ENCODE measurements at regions not wholly inside any gene's neighbourhood (a gene's known extent, or its start where the extent isn't known, plus 50 kb on each side); places are given as distances from the start of the nearest gene placed in this dataset.

DNA sequence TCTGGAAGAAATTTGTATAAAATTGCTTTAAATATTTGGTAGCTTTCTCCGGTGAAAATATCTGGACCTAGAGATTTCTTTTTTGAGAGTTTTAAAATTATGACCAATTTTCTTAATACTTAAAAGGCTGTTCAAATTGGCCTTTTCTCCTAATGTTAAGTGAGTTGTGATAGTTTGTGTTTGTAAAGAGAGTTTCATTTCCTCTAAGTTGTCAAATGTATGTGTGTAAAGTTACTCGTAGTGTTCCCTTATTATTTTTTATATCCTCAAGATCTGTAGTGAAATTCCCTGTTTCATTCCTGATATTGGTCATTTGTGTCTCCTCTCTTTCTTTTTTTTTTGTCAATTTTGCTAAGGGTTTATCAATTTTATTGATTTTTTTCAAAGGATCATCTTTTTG, 92.6 kb upstream of the CTNNB1 start:
- DNase-seq (ENCODE audit: low spot score), result no peak

DNA sequence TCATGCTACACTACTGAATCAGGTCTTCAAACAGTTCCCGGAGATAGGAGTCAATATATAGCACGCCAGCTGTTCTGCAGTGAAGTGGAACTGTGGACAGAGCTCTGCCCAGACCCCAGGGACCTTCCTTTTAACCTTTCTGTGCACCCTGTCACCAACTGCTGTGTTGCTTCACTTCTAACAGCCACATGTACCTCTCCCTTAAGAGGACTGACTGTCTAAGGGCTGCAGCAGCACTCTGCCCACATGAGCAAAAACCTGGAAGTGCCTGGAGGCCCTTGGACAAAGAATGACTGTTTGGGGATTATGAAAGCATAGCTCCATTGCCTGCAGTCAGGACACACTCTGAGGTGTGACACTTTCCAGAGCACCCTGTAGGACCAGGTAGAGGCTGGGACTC, 88.3 kb upstream of the CTNNB1 start:
- no peak for DNase-seq (ENCODE audit: low spot score)

DNA sequence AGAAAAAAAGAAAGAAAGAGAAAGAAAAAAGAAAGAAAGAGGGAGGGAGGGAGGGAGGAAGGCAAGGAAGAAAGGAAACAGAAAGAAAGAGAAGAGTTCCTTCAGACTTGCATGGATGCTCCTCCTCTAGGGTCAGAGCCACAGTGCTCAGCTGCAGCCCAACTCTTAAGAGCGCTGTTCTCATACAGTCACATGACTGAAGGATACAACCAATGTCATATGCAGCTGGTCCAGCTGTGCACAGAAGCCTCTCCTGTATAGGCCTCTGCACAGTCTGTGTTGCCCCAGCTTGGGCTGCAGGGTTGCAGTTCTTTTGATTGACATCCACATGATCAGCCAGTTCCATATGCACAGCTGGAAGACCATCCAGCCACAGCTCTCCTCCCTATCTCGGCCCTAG, 86.8 kb upstream of the CTNNB1 start:
- no peak for DNase-seq (ENCODE audit: low spot score)

DNA sequence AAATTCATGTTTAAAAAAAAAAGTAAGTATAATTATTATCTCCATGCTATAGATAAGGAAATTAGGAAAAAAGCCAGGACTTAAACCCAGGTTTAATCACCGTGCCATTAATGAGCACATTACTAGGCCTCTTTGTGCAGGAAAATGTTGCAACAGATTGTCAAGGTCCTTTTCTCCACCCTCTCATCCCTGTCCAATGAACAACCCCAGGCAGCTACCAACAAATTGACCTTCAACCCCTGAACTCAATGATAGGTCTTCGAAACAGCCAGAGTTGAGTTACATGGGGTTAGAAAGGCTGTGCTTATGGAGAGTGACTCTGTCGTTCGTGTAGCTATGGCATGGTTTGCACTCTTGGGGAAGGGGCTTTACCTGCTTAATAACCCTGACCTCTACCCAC, 84.2 kb upstream of the CTNNB1 start:
- DNase-seq (ENCODE audit: low spot score), result no peak

DNA sequence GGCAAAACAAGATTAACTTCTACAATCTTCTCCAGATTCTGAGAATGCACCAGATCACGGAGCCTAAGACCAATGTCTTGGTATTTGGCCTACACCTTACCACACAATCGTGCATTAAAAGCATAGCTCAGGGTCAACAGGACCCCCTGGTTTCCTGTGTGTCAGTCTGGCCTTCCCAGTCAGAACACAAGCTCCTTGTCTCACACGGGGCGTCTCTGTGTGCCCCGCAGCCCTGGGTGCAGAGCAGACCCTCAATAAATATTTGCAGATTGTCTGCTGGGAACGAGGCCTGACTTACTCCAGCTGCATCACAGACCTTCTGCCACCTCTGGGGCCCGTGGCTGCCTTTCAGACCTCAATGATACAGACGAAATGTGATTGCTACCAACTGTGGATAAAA, 82.5 kb upstream of the CTNNB1 start:
- DNase-seq (ENCODE audit: low spot score), result no peak

DNA sequence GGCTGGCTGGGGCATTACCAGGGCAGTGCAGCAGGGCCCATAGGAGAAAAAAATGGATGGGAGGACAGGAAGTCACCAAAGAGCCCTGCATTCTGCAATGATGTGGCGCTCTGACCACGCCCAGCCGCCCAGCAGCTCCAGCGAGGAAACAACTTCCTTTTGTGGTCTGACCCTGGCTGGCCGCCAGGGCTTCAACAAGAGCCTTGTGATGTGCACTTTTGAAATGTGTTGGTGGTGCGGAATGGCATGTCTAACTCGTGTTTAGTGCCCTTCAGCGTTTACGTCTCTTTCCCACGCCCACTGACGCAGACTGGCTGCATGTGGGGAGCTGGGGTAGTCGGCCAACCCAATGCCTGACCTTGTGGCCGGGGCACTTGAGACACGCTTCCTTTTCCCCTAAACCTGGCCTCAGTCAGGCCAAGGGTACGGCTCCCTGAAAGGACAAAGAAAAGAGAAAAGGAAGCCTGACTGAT, 81.9 kb upstream of the CTNNB1 start:
- peak; percentile 38 for DNase-seq (ENCODE audit: low spot score)

DNA sequence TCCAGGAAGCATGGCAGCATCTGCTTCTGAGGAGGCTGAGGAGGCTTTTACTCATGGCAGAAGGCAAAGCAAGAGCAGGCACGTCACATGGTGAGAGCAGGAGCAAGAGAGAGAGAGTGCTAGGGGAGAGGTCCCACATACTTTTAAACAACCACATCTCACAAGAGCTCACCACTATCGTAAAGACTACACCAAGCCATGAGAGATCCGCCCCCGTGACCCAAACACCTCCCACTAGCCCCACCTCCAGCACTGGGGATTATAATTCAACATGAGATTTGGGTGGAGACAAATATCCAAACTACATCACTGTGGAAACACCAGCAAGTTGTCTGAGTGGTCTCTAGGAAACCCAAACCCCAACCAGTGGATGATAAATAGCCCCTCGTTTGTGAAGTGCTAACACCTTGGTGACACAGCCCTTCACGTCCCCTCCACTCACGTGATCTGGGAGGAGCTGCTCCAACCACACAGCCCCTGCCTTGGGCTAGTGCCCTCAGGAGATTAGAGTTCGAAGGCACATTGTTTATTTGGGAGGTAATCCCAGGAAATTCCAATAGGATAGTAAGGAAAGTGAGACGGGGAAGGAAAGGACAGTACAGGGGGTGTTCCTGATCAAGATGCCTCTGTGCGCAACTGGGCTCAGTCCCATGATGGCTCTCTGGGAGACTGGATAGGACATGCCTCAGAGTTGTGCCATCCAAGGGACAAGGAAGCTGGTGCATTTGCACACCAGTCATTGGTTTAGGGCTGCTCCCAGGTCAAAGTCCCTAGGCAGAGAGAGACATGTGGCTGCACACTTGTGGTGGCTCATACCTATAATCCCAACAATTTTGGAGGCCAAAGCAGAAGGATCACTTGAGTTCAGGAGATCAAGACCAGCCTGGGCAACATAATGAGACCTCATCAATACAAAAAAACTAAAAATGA, 80.6 kb upstream of the CTNNB1 start:
- no peak for DNase-seq (ENCODE audit: low spot score)

DNA sequence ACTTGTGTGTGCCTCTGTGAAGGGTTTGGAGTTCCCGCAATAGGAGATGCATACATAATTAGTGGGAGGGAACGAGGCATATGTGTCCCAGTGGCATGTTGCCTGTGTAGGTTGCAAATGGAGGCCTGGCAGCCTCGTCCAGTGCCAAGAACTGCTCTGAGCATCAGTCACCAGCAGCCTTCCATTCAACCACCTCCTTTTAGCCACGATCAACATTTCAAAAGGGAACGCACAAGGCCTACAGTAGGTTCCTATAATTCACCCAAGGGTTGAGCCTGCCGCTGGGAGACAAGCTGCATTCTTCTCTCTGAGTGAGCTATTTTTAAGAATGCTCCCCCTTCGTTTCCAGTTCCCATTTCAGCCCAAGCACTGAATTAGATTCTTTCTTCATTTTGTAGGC, 78.8 kb upstream of the CTNNB1 start:
- no peak for DNase-seq (ENCODE audit: low spot score)

DNA sequence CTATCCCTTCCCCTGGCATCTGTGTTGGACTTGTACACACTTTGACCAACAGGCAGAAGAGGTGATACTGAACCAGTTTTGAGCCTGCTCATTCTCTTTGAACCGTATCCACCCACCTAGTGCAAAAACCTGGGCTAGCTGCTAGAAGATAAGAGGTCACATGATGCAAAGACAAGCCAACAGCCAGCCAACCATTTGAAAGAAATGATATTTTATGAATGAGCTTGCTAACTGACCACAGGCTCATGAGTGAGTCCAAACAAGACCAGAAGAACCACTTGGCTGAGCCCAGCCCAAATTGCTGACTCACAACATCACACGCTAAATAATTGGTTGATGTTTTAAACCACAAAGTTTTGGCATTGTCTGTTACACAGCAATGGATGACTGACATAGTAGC, 74.0 kb upstream of the CTNNB1 start:
- DNase-seq (ENCODE audit: low spot score), result no peak

DNA sequence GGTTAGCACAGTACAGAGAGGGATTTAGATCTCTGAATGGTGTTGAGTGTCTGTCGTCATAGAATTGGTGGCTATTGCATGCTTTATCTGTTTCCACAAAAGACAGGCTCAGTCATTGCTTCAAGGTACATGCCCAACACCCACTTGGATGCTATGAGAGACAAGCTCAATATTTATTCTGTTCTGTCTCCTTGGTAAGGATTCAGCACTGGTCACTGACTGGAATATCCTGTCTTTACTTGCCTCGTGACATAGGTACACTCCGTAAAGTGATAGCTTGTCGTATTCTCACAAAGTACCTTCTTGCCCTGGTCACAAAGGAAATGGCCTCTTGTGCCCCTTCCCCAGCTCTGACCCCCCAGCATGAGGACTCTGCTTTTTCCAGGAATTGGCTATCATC, 72.8 kb upstream of the CTNNB1 start:
- DNase-seq (ENCODE audit: low spot score), result no peak

DNA sequence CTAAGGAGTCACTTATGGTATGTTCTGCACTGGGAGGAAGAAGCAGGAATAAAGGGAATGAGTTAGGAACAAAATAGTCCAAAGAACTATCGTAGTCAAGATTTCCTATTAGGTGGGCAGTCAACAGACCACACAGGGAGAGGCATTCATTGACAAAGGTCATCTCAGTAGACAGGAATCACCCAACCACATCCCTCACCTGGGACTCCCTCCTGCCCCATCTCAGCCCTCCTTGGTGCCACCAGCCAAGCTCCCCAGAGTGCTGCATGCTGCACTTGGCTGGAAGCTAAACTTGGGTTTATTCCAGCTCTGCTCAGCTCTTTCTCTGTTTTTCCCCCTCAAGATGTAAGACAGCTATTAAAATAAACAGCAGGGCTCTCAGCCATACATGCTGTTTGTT, 72.3 kb upstream of the CTNNB1 start:
- no peak for DNase-seq (ENCODE audit: low spot score)

DNA sequence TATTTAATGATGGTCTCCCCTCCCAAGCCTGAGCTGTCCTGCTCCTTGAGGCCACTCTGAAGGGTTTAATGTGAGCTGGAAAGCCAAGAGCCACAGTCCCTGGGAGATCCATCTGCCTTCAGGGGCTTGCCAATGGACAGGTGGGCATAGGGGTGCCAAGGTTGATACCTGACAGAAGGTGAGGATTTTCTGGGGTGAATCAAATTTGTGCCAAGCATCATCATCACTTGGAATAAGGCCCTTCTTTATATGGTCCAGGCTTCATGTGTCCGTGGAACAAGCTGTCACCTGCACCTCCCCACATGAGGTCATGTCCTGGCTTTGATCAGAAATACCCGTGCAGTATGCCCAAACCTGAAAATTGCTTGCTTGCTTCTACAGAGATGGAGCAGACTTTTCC, 71.9 kb upstream of the CTNNB1 start:
- DNase-seq (ENCODE audit: low spot score), result no peak

DNA sequence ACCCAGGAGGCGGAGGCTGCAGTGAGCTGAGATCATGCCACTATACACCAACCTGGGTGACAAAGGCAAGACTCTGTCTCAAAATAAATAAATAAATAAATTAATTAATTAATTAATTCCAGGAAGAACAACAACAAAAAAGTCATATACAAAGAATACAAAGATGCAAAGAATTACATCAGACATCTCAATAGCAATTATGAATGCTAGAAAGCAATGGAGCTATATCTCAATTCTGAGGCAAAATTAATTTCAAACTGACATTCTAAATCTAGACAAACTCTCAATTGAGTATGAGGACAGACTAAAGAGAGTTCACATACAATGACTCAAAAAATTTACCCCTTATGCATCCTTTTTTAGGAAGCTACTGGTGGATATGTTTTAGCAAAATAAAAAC, 69.6 kb upstream of the CTNNB1 start:
- DNase-seq (ENCODE audit: low spot score), result no peak

DNA sequence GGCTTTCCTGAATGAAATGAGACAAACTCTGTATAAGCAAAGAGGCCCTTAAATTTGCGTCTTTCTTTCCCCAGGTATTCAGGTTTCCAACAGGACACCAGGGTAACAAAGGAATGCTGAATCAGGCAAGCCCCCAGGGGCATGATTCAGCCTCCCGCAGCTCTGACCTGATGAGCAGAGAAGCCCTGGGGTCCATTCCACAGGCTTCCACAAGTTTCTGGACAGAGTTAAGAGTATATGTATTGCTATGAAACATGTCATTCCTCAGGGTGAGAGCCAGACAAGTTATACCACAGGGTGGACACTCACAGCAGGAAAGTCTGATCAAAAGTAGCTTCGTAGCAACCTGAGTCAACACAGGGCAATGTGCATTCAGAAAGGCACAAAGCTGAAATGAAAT, 68.1 kb upstream of the CTNNB1 start:
- DNase-seq (ENCODE audit: low spot score), result no peak

DNA sequence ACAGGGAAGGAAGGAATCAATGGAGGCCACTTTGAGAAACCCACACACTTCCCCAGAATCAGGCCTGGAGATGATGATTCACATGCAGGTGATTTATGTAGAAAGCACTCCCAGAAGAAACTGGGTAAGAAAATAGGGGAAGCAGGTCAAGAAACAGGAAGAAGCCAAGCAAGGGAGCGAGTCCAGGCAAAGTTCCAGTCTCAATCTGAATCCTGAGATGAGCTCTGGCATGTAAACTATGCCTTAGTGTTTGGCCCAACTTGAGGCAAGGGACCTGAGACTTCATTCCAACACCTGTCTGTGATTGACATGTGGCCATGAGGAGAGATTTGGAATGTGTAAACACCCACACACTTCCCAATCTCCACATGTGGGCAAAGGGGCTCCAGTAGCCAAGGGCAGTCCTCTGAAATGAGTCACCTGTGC, 61.6 kb upstream of the CTNNB1 start:
- no peak for DNase-seq (ENCODE audit: low spot score)

DNA sequence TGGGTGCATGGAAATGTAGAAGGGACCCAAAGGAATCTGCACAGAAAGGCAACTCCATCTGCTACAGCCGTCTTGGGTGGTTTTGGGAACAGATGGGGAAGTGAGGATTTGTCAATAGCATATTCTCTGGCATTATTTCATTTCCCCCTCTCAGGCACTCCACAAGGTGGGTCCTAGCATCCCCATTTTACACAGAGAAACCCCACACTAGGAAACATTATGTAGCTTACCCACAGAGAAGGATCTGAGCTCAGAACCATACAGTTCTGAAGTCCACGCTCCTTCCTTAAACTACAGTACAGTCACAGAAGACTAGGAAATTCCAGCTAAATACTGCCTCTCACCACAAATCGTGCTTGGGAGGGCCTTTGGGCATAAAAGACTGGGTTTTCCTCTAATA, 61.2 kb upstream of the CTNNB1 start:
- no peak for DNase-seq (ENCODE audit: low spot score)

DNA sequence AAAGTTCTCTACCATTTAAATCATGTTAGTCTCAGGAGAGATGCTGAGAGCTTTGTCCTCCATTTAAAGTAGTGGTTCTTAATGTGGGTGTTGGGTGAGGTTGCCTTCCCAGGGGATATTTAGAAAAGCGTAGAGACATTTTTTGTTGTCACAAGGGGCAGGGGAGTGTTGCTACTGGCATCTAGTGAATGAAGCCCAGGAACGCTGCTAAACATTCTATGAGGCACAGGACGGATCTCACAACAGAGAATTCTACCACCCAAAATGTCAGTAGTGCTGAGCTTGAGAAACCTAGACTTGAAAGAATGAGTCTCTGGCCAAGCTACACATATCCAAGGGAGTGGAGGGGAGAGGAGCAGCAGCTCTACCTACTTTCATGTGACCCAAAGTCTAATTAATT, 60.7 kb upstream of the CTNNB1 start:
- no peak for DNase-seq (ENCODE audit: low spot score)

DNA sequence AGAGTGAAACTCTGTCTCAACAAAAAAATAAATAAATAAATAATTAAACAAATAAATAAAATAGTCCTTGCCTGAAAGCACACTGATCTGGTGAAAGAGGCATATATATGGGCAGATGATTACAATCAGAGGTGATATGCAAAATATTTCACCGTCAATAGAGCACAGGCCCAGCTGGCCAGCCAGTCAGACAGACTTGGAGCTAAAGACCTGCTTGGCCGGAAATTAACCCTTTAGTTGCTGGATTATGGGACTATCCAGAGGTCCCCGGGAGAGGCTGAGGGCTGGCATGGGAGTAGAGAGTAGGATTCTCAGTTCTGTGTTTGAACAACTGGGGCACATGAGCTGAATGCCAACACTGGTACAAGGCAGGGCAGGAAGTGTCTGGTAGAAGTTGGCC, 59.1 kb upstream of the CTNNB1 start:
- no peak for DNase-seq (ENCODE audit: low spot score)

DNA sequence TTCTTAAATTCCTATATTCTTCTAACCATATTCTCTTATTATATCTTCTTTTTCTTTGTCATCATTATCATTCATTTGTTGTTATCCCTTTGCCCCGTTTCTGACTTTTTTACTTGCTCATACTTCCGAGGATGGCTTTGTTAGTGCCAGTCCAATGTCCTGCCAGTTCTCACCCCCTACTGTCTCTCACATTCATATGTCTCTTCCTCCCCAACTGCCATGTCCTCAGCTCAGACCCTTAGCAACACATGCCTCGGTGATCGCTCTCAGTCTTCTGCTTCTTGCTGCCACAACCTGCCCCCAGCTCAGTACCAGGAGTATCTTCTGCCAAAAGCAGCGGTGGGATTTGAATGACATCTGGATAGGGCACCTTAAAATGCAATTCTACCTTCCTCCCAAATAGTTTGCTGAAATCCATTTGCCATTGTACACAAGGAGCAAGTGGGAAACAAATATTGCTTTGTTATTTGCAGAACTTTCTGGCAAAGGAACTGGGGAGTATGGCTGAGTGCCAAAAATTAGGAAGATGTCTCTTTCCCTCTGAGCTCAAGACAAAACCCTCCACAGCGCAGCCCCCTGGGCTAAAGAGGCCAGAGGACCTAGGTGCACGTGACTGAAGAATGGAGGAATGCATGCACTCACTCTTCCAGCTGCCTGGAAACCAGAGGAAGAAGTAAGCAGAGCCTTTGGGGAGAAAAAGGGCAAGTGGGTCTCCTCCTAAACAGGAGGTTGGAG, 57.7 kb upstream of the CTNNB1 start:
- DNase-seq (ENCODE audit: low spot score), result no peak

DNA sequence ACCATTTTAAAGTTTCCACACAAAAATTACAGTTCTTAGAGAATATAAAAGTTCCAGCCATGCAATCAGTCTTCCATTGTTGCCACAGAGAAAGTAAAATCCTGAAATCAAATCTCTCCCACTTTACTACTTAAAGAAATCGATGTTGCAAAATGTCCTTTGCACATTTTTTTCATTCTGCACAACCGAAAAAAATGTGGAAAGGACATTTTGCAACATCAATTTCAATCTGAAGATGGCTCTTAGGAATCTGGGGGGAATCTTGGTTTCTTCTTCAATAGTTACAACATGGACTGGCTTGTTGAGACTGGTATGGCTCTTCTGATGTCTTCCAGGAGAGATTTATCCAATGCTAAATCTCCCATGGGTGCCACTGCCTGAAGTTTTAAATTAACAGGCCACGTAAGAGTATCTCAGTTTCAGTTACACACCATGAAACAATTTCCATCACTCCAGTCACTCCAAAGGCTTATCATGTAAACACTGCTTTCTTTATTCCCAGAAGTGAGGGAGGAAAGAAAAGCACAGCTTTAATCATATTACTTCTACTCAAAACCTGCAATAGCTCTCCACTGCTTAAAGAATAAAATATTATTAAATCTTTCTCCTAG, 55.8 kb upstream of the CTNNB1 start:
- DNase-seq (ENCODE audit: low spot score), result no peak

DNA sequence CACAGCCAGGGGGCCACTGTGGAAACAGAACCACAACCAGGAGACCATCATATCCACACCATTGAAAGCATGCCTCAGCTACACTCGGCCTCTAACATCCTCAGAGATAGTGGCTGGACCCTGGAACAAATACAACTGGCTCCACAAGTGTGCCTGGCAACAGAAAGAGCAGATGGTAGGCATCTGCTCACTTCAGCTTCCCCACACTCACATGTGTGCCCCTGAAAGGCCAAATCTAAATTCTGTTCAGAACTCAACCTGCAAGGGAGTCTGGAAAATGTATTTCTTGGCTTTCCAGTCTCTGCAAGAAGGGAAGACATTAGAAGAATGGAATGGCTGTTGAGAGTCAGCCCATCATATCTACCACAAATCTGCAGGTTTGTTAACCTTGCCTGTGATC, 54.7 kb upstream of the CTNNB1 start:
- no peak for DNase-seq (ENCODE audit: low spot score)

DNA sequence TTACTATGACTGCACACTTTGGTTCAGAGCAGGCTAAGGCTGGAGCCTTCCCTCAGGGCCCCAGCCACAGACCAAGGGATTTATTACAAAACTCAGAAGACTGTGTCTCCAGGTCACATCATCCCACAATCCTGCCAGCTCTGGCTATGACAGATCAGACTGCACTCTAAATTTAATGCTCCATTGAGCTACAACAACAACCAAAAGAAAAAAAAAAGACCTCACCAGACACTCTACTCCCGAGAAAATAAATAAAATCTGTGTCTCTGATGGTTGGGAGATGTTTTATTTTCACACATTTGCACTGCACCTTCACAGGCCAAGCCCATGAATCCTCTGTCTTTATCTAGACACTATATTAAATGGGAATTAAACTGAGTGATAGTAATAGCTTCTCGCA, 50.8 kb upstream of the CTNNB1 start:
- DNase-seq (ENCODE audit: low spot score), result no peak

DNA sequence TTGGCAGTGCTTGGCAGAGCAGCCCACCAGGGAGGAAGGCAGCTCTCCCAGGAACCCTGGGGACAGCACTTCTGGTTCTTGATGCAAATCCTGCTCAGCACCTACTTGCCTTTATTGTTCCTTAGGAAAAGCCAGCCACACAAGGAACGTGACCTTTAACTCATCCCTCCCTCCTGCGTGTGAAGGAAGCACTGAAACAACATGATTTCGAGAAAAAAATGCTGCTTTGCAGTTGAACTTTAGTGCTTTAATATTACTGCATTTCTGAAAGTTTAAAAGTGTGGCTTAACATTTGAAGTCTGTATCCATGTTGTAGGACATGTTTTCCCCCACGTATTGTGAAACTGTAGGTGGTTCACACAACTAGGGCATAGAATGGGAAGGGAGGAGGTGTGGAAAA, 50.4 kb upstream of the CTNNB1 start:
- DNase-seq (ENCODE audit: low spot score), result no peak
